ENCODE measurements at regions not wholly inside any gene's neighbourhood (a gene's known extent, or its start where the extent isn't known, plus 50 kb on each side); places are given as distances from the start of the nearest gene placed in this dataset.

- Histone ChIP-seq H3K27me3 (peaks cover 0 to 12% (median 0%) of the 10 kb centered on the region in 3 donors), H3K36me3 (no peaks in the 10 kb centered on the region), H3K9me3 (peaks cover 0 to 18% (median 3%) of the 10 kb centered on the region in 4 donors), H3K27ac (no peak overlapping the region), H3K4me3 (no peak overlapping the region), H3K4me1 (no peaks in the 10 kb centered on the region)
- TF ChIP-seq POLR2AphosphoS5 (IDR thresholded peaks at IDR 0.05), result no peak
- no peak for TF ChIP-seq POLR2A (IDR thresholded peaks at IDR 0.05)
- TF ChIP-seq, protein P1, sequence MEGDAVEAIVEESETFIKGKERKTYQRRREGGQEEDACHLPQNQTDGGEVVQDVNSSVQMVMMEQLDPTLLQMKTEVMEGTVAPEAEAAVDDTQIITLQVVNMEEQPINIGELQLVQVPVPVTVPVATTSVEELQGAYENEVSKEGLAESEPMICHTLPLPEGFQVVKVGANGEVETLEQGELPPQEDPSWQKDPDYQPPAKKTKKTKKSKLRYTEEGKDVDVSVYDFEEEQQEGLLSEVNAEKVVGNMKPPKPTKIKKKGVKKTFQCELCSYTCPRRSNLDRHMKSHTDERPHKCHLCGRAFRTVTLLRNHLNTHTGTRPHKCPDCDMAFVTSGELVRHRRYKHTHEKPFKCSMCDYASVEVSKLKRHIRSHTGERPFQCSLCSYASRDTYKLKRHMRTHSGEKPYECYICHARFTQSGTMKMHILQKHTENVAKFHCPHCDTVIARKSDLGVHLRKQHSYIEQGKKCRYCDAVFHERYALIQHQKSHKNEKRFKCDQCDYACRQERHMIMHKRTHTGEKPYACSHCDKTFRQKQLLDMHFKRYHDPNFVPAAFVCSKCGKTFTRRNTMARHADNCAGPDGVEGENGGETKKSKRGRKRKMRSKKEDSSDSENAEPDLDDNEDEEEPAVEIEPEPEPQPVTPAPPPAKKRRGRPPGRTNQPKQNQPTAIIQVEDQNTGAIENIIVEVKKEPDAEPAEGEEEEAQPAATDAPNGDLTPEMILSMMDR (IDR thresholded peaks at IDR 0.05), result no peak
- no peak for TF ChIP-seq EP300 (IDR thresholded peaks at IDR 0.05)
- intact Hi-C loops (cut with DNase I; ENCODE audit: low total_unique reads), result no loop called here
- DNase-seq, result no peak
- WGBS, 5 donors, result 71 to 89% (median 81%) methylated on average over 2 of the region's 2 CpGs
Measured at GRCh38 chr20:61048302-61048701, 203.8 kb upstream of the CDH4 start.

- no peak for DNase-seq
- intact Hi-C loops (cut with DNase I; ENCODE audit: low total_unique reads), result no loop called here
- WGBS, 5 donors, result 71 to 80% (median 78%) methylated on average over 9 of the region's 9 CpGs
- Histone ChIP-seq H3K27me3 (peaks cover 0 to 4% (median 0%) of the 10 kb centered on the region in 3 donors), H3K9me3 (peaks cover 0 to 7% (median 3%) of the 10 kb centered on the region in 4 donors), H3K27ac (no peak overlapping the region), H3K4me1 (no peaks in the 10 kb centered on the region), H3K36me3 (no peaks in the 10 kb centered on the region), H3K4me3 (no peak overlapping the region)
- TF ChIP-seq EP300 (IDR thresholded peaks at IDR 0.05), result no peak
- TF ChIP-seq POLR2AphosphoS5 (IDR thresholded peaks at IDR 0.05), result no peak
- TF ChIP-seq, protein P1 (IDR thresholded peaks at IDR 0.05), result no peak
- TF ChIP-seq POLR2A (IDR thresholded peaks at IDR 0.05), result no peak
Measured at GRCh38 chr20:61049684-61050083, 202.4 kb upstream of the CDH4 start.

- no peak overlapping the region for H3K27ac ChIP-seq
- no peaks in the 10 kb centered on the region for H3K36me3 ChIP-seq
- H3K9me3 ChIP-seq, result peaks cover 0 to 7% (median 3%) of the 10 kb centered on the region in 4 donors
- DNase-seq, result no peak
- WGBS, 5 donors, result 71 to 81% (median 80%) methylated on average over 8 of the region's 8 CpGs
- TF ChIP-seq POLR2A (IDR thresholded peaks at IDR 0.05), result no peak
- TF ChIP-seq EP300 (IDR thresholded peaks at IDR 0.05), result no peak
- TF ChIP-seq POLR2AphosphoS5 (IDR thresholded peaks at IDR 0.05), result no peak
- TF ChIP-seq, protein P1 (IDR thresholded peaks at IDR 0.05), result no peak
- H3K27me3 ChIP-seq, result peaks cover 0 to 4% (median 0%) of the 10 kb centered on the region in 3 donors
- no peak overlapping the region for H3K4me3 ChIP-seq
- intact Hi-C loops (cut with DNase I; ENCODE audit: low total_unique reads), result no loop called here
- no peaks in the 10 kb centered on the region for H3K4me1 ChIP-seq
Measured at GRCh38 chr20:61050336-61050890, 201.6 kb upstream of the CDH4 start.

- H3K4me1 ChIP-seq, result no peaks in the 10 kb centered on the region
- no peak overlapping the region for H3K4me3 ChIP-seq
- intact Hi-C loops (cut with DNase I; ENCODE audit: low total_unique reads), result no loop called here
- H3K27me3 ChIP-seq, result no peaks in the 10 kb centered on the region
- H3K27ac ChIP-seq, result no peak overlapping the region
- 50 to 74% (median 69%) methylated on average over 16 of the region's 16 CpGs for WGBS, 5 donors
- no peaks in the 10 kb centered on the region for H3K36me3 ChIP-seq
- peaks cover 0 to 7% (median 3%) of the 10 kb centered on the region in 4 donors for H3K9me3 ChIP-seq
- no peak for TF ChIP-seq POLR2A (IDR thresholded peaks at IDR 0.05)
- TF ChIP-seq, protein P1 (IDR thresholded peaks at IDR 0.05), result no peak
- TF ChIP-seq EP300 (IDR thresholded peaks at IDR 0.05), result no peak
- TF ChIP-seq POLR2AphosphoS5 (IDR thresholded peaks at IDR 0.05), result no peak
- no peak for DNase-seq
Measured at GRCh38 chr20:61052195-61052750, 199.8 kb upstream of the CDH4 start.

Measured in stomach (tissue), 8 donors.